ENCODE measurements at regions not wholly inside any gene's neighbourhood (a gene's known extent, or its start where the extent isn't known, plus 50 kb on each side); places are given as distances from the start of the nearest gene placed in this dataset.
A peak's percentile ranks its signal among the peaks of the same experiment; 100 is the strongest.

DNA sequence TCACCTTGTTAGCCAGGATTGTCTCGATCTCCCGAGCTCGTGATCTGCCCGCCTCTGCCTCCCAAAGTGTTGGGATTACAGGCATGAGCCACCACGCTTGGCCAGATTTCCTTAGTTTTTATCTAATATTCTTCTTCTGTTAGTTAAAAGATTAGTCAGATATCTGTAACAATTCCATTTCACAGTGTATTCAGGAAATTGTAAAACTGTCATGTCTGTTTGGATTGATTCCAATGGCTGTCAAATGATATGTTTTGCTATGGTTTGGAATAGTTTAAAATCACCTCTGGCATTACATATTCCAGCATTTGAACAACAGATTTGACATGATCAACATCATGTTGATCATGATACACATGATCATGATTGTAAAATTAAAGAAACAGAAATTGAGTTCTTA is 193.6 kb upstream of the DAB2 start:
- DNase-seq (ENCODE audit: low read depth, low spot score) = no peak

GRCh38 chr5:39616131-39616530 is 191.4 kb upstream of the DAB2 start:
- no peak for DNase-seq (ENCODE audit: low read depth, low spot score)

- peak; percentile 5 for DNase-seq (ENCODE audit: low read depth, low spot score)
Observed at GRCh38 chr5:39611076-39611475, 186.3 kb upstream of the DAB2 start.

DNA sequence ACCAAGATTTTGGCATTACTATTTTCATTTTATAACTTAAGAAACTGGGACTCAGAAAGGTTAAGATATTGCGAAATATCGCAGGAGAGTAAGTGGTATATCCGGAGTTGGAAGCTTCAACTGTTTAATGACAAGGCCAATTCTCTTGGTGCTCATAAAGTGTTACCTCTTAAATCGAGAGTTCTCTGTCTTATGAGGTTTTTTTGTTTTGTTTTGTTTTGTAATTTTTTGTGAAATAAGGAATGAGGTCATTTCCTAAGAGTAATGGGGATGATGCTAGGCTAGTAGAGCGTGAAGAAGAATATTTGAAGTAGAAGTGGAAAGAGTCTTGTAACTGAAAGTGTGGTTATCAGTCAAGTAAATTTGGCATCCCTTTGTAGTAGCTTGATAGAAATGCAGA is 183.2 kb upstream of the DAB2 start:
- DNase-seq (ENCODE audit: low read depth, low spot score) = no peak

- no peak for DNase-seq (ENCODE audit: low read depth, low spot score)
Observed at GRCh38 chr5:39606591-39606990, 181.8 kb upstream of the DAB2 start.

GRCh38 chr5:39605588-39606575 is 181.1 kb upstream of the DAB2 start:
- no peak for DNase-seq (ENCODE audit: low read depth, low spot score)

GRCh38 chr5:39605145-39605544 is 180.4 kb upstream of the DAB2 start:
- DNase-seq (ENCODE audit: low read depth, low spot score) = no peak

GRCh38 chr5:39604491-39604890 is 179.7 kb upstream of the DAB2 start:
- DNase-seq (ENCODE audit: low read depth, low spot score) = no peak

- peak; percentile 4 for DNase-seq (ENCODE audit: low read depth, low spot score)
Observed at GRCh38 chr5:39599721-39600431, 175.1 kb upstream of the DAB2 start.

DNA sequence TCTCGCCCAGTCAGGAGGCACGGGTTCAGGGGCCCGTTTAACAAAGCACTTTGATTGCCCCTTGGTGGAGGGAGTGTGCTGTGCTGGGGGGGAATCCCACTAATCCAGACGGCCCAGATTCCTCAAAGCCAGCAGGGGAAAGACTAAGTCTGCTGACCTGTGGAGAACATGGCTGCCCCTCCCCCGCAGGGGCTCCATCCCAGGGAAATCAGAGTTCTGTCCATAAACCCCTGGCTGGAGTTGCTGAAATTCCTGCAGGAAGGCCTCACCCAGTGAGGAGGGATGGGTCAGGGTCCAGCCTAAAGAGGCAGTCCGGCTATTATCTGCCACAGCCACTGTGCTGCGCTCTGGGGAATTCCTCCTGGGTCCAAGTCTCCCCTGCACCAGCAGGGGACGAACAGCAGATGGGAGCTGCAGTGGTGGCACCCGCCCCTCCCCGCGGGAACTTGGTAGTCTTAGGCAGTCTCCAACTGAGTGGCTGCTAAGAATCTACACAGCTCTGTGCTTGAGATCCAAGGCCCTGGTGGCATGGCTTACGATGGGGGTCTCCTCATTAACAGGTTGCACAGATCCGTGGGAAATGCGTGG is 174.0 kb upstream of the DAB2 start:
- DNase-seq (ENCODE audit: low read depth, low spot score) = peak; percentile 39

- DNase-seq (ENCODE audit: low read depth, low spot score) = no peak
Observed at GRCh38 chr5:39588179-39588578, 163.4 kb upstream of the DAB2 start.

DNA sequence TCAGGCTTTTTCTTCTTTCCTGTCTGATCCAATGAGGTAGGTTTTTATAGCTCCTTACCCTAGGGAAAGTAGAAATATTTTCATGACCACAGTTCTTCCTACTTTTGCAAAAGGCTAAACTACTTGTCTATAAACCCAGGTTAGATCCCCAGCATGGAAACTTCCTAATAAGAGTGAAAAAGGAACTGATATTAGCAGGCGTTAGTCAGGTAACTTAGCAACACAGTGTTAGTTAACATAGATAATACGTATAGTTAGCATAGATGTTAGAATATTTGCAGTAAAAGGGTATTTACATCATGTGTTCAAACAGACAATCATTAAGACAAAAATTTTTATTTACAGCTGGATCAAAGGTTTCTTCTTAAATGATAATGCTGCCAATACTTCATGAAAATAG is 162.9 kb upstream of the DAB2 start:
- DNase-seq (ENCODE audit: low read depth, low spot score) = no peak

- DNase-seq (ENCODE audit: low read depth, low spot score) = no peak
Observed at GRCh38 chr5:39586185-39586584, 161.4 kb upstream of the DAB2 start.

DNA sequence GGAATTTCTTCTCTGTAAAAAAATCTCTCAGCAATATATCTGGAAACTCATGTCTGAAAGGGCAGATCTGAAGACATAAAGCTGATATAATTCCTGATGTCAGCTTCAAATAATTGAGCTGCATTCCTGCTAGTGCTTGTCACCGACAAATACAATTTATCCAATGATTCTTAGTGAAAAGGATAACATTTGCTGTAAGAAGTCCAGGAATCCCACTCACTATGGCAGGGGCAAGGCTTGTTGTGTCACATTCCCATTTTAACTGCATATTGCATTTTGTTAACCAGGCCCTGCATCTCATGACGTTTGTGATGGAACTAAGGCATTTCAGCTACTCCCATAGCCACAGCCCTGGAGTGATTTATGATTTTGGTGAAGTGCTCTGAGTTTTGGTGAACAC is 160.1 kb upstream of the DAB2 start:
- no peak for DNase-seq (ENCODE audit: low read depth, low spot score)

DNA sequence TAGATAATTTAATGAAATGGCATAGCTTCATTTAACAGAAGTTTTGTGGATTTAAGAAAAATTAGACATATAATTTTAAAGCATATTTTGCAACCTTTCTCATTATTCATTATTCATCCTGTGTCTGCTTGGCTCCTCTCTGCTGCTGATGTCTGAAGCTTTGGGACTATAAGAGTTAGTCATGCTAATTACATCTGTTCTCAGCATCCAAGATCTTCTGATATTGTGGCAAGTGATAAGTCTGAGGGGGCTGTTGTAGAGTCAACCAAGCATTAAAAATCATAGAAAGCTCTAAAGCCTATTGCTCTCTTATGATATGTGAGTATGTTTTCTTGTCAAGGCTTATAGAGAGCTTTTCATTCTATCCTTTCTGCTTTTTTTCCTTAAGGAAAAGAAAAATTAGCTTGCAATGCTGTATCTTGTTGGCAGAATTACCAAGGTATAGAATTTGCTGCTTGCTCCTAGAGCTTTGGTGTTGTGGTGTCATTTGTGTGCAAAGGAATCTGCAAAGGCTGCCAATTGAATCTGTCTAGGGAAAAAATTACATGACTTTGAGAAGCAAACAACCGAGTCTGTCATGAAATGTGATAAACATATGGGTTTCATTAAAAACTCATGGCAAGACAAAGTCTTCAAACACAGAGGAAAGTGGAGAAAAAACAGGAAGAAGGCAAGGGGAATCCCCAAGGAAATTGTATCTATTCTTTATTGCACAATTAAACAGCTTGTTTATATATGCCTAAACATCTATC is 156.1 kb upstream of the DAB2 start:
- no peak for DNase-seq (ENCODE audit: low read depth, low spot score)

GRCh38 chr5:39579750-39580149 is 155.0 kb upstream of the DAB2 start:
- no peak for DNase-seq (ENCODE audit: low read depth, low spot score)

GRCh38 chr5:39578887-39579497 is 154.2 kb upstream of the DAB2 start:
- no peak for DNase-seq (ENCODE audit: low read depth, low spot score)

DNA sequence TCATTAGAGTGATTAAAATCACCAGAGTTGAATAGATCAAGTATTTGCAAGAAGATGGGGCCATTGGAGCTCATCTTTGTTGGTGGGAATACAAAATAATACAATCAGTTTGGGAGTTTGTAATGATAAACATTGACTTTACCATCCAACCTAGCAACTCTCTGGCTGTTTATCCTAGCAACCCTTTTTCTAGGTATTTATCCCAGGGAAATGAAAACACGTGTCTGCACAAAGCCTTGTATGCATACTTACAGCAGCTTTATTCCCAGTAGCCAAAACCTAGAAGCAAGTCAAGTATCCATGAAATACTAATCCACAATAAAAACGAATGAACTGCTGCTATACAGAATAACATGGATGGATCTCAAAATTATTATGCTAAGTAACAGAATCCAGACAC is 152.7 kb upstream of the DAB2 start:
- no peak for DNase-seq (ENCODE audit: low read depth, low spot score)

DNA sequence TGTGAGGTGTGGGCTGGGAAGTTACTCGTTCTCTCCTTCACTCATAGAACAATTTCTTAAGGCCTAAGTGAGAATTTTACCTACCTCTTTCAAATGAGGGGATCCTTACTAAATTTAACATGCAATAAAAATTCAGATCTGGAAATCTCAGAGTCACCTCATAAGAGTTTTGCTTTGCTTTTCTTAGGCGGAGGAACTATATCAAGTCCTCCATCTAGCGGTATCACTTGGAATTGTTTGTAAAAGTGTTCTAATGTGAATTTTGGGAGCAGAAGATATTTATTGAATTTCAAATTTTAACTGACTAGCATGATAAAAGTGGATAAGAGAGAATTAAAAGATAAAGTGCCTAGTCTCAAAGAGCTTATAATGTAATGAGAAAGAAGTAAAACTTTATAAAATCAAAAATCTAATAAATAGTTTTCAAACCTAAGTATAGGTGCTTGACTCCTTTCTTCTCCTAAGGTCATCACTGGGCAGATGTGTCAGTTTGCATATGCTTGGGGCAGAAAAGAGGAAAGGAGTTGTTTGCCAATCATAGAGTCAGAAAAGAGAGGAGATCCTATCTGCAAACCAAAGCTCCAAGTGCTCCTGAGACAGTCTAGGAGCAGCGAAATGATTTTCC is 145.7 kb upstream of the DAB2 start:
- DNase-seq (ENCODE audit: low read depth, low spot score) = no peak

GRCh38 chr5:39569857-39570256 is 145.1 kb upstream of the DAB2 start:
- no peak for DNase-seq (ENCODE audit: low read depth, low spot score)

- DNase-seq (ENCODE audit: low read depth, low spot score) = no peak
Observed at GRCh38 chr5:39566891-39567290, 142.1 kb upstream of the DAB2 start.
